ENCODE measurements at regions not wholly inside any gene's neighbourhood (a gene's known extent, or its start where the extent isn't known, plus 50 kb on each side); places are given as distances from the start of the nearest gene placed in this dataset.

DNA sequence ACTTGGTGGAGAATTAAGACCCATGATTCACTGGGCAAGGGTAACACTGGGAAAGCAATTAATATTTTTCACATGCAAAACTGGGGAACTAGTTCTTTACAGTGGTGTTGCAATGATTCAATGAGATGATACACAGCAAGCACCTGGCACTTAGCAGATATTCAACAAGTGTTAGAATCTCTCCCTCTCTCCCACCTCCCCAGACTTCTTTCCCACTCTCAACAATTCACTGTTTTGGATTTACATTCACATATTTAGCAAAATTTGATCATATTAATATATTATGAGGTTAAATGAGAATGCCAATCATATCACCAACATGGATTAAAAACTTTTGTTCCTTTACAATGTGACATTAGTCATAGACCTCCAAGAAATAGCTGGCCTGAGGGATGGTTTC, 223.1 kb upstream of the GRIP1 start:
- no peak overlapping the region for H2AFZ ChIP-seq (ENCODE audit: low read depth, low read length)
- no peaks in the 10 kb centered on the region for H3K9me3 ChIP-seq (ENCODE audit: low read length)
- no peaks in the 10 kb centered on the region for H4K20me1 ChIP-seq (ENCODE audit: insufficient read depth)
- H3K79me2 ChIP-seq (replicated peaks; ENCODE audit: insufficient read depth, low read length): no peaks in the 10 kb centered on the region
- H3K9ac ChIP-seq (ENCODE audit: low read length): no peak overlapping the region
- H3K36me3 ChIP-seq (ENCODE audit: insufficient read depth, low read length): no peaks in the 10 kb centered on the region
- H3K27me3 ChIP-seq (ENCODE audit: insufficient read depth, low read depth, low read length): no peaks in the 10 kb centered on the region
- H3K27ac ChIP-seq (ENCODE audit: low read length): no peak overlapping the region
- H3K4me3 ChIP-seq (ENCODE audit: low read length): no peak overlapping the region
- no peaks in the 10 kb centered on the region for H3K9me2 ChIP-seq (ENCODE audit: insufficient read depth, low read length)
- no peaks in the 10 kb centered on the region for H3F3A ChIP-seq (ENCODE audit: insufficient read depth, low read length, poor library complexity, severe bottlenecking)
- TF ChIP-seq EP300 (conservative IDR thresholded peaks at IDR 0.05; ENCODE audit: poor library complexity, severe bottlenecking): no peak
- TF ChIP-seq MXI1 (conservative IDR thresholded peaks at IDR 0.05; ENCODE audit: poor library complexity, severe bottlenecking): no peak
- TF ChIP-seq, protein P1, sequence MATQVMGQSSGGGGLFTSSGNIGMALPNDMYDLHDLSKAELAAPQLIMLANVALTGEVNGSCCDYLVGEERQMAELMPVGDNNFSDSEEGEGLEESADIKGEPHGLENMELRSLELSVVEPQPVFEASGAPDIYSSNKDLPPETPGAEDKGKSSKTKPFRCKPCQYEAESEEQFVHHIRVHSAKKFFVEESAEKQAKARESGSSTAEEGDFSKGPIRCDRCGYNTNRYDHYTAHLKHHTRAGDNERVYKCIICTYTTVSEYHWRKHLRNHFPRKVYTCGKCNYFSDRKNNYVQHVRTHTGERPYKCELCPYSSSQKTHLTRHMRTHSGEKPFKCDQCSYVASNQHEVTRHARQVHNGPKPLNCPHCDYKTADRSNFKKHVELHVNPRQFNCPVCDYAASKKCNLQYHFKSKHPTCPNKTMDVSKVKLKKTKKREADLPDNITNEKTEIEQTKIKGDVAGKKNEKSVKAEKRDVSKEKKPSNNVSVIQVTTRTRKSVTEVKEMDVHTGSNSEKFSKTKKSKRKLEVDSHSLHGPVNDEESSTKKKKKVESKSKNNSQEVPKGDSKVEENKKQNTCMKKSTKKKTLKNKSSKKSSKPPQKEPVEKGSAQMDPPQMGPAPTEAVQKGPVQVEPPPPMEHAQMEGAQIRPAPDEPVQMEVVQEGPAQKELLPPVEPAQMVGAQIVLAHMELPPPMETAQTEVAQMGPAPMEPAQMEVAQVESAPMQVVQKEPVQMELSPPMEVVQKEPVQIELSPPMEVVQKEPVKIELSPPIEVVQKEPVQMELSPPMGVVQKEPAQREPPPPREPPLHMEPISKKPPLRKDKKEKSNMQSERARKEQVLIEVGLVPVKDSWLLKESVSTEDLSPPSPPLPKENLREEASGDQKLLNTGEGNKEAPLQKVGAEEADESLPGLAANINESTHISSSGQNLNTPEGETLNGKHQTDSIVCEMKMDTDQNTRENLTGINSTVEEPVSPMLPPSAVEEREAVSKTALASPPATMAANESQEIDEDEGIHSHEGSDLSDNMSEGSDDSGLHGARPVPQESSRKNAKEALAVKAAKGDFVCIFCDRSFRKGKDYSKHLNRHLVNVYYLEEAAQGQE (IDR thresholded peaks at IDR 0.05; ENCODE audit: borderline replicate concordance): no peak
- TF ChIP-seq, protein P2, sequence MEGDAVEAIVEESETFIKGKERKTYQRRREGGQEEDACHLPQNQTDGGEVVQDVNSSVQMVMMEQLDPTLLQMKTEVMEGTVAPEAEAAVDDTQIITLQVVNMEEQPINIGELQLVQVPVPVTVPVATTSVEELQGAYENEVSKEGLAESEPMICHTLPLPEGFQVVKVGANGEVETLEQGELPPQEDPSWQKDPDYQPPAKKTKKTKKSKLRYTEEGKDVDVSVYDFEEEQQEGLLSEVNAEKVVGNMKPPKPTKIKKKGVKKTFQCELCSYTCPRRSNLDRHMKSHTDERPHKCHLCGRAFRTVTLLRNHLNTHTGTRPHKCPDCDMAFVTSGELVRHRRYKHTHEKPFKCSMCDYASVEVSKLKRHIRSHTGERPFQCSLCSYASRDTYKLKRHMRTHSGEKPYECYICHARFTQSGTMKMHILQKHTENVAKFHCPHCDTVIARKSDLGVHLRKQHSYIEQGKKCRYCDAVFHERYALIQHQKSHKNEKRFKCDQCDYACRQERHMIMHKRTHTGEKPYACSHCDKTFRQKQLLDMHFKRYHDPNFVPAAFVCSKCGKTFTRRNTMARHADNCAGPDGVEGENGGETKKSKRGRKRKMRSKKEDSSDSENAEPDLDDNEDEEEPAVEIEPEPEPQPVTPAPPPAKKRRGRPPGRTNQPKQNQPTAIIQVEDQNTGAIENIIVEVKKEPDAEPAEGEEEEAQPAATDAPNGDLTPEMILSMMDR (IDR thresholded peaks at IDR 0.05; ENCODE audit: poor library complexity, severe bottlenecking): no peak
- TF ChIP-seq RAD21 (conservative IDR thresholded peaks at IDR 0.05): no peak
- TF ChIP-seq EZH2 (IDR thresholded peaks at IDR 0.05; ENCODE audit: borderline replicate concordance, insufficient read depth, low read length, poor library complexity, severe bottlenecking): no peak
- no peak overlapping the region for H3K4me2 ChIP-seq (ENCODE audit: low read length)

DNA sequence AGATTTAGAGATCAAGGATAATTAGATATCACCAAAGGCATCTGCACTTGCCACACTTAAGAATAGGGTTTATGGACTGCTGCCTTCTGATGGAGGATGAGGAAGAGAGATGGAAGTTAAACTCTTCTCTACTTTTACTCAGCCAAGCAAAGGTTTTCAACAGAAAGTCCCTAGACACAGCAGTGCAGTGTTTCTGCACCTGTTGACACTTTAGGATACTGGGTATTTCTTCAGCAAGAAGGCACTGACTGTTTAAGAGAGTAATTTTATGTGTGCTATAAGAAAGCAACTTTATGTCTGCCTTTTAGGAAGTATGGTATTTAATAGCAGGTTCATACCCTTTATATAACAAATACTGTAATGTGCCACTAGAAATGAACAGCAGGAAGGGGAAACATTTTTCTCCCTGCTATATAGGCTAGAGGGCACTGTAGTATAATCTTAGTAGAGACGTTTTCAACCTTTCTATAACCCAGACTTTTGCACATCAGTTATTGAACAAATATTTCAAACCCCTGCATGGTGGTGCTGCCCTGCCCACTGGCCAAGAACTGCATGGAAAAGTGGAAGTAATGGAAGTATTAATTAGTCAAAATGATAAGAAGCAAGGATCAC, 225.0 kb upstream of the GRIP1 start:
- Histone ChIP-seq H3K27ac (ENCODE audit: low read length) (no peak overlapping the region), H3K4me3 (ENCODE audit: low read length) (no peak overlapping the region), H4K20me1 (ENCODE audit: insufficient read depth) (no peaks in the 10 kb centered on the region), H3K79me2 (replicated peaks; ENCODE audit: insufficient read depth, low read length) (no peaks in the 10 kb centered on the region), H3K27me3 (ENCODE audit: insufficient read depth, low read depth, low read length) (no peaks in the 10 kb centered on the region), H3K9me2 (ENCODE audit: insufficient read depth, low read length) (no peaks in the 10 kb centered on the region), H3K4me2 (ENCODE audit: low read length) (no peak overlapping the region), H3K9ac (ENCODE audit: low read length) (no peak overlapping the region), H3F3A (ENCODE audit: insufficient read depth, low read length, poor library complexity, severe bottlenecking) (no peaks in the 10 kb centered on the region), H2AFZ (ENCODE audit: low read depth, low read length) (no peak overlapping the region), H3K36me3 (ENCODE audit: insufficient read depth, low read length) (no peaks in the 10 kb centered on the region), H3K9me3 (ENCODE audit: low read length) (no peaks in the 10 kb centered on the region)
- TF ChIP-seq, protein P2 (IDR thresholded peaks at IDR 0.05; ENCODE audit: poor library complexity, severe bottlenecking): peak; percentile 73
- TF ChIP-seq RAD21 (conservative IDR thresholded peaks at IDR 0.05) (peak; percentile 79), SMC3 (conservative IDR thresholded peaks at IDR 0.05; ENCODE audit: poor library complexity) (peak; percentile 76), POLR2AphosphoS5 (IDR thresholded peaks at IDR 0.05) (no peak), TAF1 (IDR thresholded peaks at IDR 0.05; ENCODE audit: low read depth) (no peak)
